ENCODE measurements at regions not wholly inside any gene's neighbourhood (a gene's known extent, or its start where the extent isn't known, plus 50 kb on each side); places are given as distances from the start of the nearest gene placed in this dataset.

GRCh38 chr6:14349507-14349906 is 231.9 kb downstream of the CD83 start:
- TF ChIP-seq EZH2 (IDR thresholded peaks at IDR 0.05; ENCODE audit: insufficient read depth, poor library complexity, severe bottlenecking) = no peak
- no peak for TF ChIP-seq EZH2phosphoT487 (IDR thresholded peaks at IDR 0.05; ENCODE audit: insufficient read depth, low read depth)

Data from GM23248 (cell line).